Hematopoietic multipotent progenitor cell treated with erythropoietin and hydrocortisone succinate and interleukin-3 and kit ligand, for 17 days (in vitro differentiated cells): ENCODE measurements at regions not wholly inside any gene's neighbourhood (a gene's known extent, or its start where the extent isn't known, plus 50 kb on each side); places are given as distances from the start of the nearest gene placed in this dataset.
"Not testable (repeated sequence)": the region's sequence is repeated elsewhere in the genome, so short reads cannot be mapped to it uniquely, and the experiment has no call there.

Experiments used
- DNase-seq: peaks from one replicate; pipeline ENCODE4 v3.0.0-alpha.2; 2015; ENCODE audit warnings: low spot score

- DNase-seq, result no peak
Observed at GRCh38 chr5:173423452-173424117, 95.4 kb upstream of the STC2 start.

GRCh38 chr5:173420108-173420507, 91.9 kb upstream of the STC2 start:
- no peak for DNase-seq

GRCh38 chr5:173413471-173413982, 85.3 kb upstream of the STC2 start:
- DNase-seq, result no peak

- no peak for DNase-seq
Observed at GRCh38 chr5:173412566-173412965, 84.4 kb upstream of the STC2 start.

GRCh38 chr5:173411791-173412555, 83.8 kb upstream of the STC2 start:
- DNase-seq, result no peak

GRCh38 chr5:173410459-173411233, 82.4 kb upstream of the STC2 start:
- DNase-seq, result no peak

GRCh38 chr5:173408946-173409345, 80.7 kb upstream of the STC2 start:
- no peak for DNase-seq

- no peak for DNase-seq
Observed at GRCh38 chr5:173399851-173400250, 71.6 kb upstream of the STC2 start.

- DNase-seq, result no peak
Observed at GRCh38 chr5:173397516-173397915, 69.3 kb upstream of the STC2 start.

GRCh38 chr5:173396311-173396993, 68.2 kb upstream of the STC2 start:
- no peak for DNase-seq

- DNase-seq, result no peak
Observed at GRCh38 chr5:173395933-173396308, 67.7 kb upstream of the STC2 start.

GRCh38 chr5:173395257-173395932, 67.2 kb upstream of the STC2 start:
- no peak for DNase-seq

GRCh38 chr5:173394701-173395100, 66.5 kb upstream of the STC2 start:
- no peak for DNase-seq

GRCh38 chr5:173392172-173392571, 64.0 kb upstream of the STC2 start:
- DNase-seq, result no peak

- DNase-seq, result no peak
Observed at GRCh38 chr5:173391031-173391430, 62.8 kb upstream of the STC2 start.

GRCh38 chr5:173387293-173387692, 59.1 kb upstream of the STC2 start:
- DNase-seq, result not testable (repeated sequence)

- DNase-seq, result no peak
Observed at GRCh38 chr5:173385832-173386360, 57.7 kb upstream of the STC2 start.

GRCh38 chr5:173383711-173384110, 55.5 kb upstream of the STC2 start:
- DNase-seq, result no peak

GRCh38 chr5:173378727-173379126, 50.5 kb upstream of the STC2 start:
- DNase-seq, result no peak
